WTC11 (cell line): ENCODE measurements at regions not wholly inside any gene's neighbourhood (a gene's known extent, or its start where the extent isn't known, plus 50 kb on each side); places are given as distances from the start of the nearest gene placed in this dataset.

ENCODE experiments used
- ATAC-seq: fragments of 200-7000 bp; cut with Tn5 transposase; 2 replicates; pipeline ENCODE4 v1.10.0; 2021; ENCODE audit warnings: mild to moderate bottlenecking, moderate library complexity
- CTCF ChIA-PET: fragments of 300-600 bp; sonication (Branson Sonifier 250); formaldehyde crosslinking; loops from one replicate; lab custom pipeline; 2021; ENCODE audit warnings: antibody characterized with exemption; lab: Charles Lee
- POLR2A ChIA-PET: fragments of 350-600 bp; sonication (Branson Sonifier 250); formaldehyde crosslinking; loops from one replicate; lab custom pipeline; 2021; ENCODE audit warnings: antibody characterized with exemption; lab: Charles Lee
- DNase-seq: peaks from one replicate; pipeline ENCODE4 v3.0.0; 2021; ENCODE audit warnings: low spot score
- H3K27ac Mint-ChIP-seq: 2 replicates; pipeline ENCODE4 v1.8.0; 2021; ENCODE audit warnings: mixed read lengths
- H3K27me3 Mint-ChIP-seq: 2 replicates; pipeline ENCODE4 v1.8.0; 2021; ENCODE audit warnings: low read depth, mild to moderate bottlenecking, moderate library complexity, mixed read lengths
- H3K36me3 Mint-ChIP-seq: 2 replicates; pipeline ENCODE4 v1.8.0; 2021; ENCODE audit warnings: mixed read lengths
- H3K4me1 Mint-ChIP-seq: 2 replicates; pipeline ENCODE4 v1.8.0; 2022; ENCODE audit warnings: mixed read lengths
- H3K4me3 Mint-ChIP-seq: 2 replicates; pipeline ENCODE4 v1.8.0; 2021; ENCODE audit warnings: mild to moderate bottlenecking, moderate library complexity, mixed read lengths
- H3K9me3 Mint-ChIP-seq: 2 replicates; pipeline ENCODE4 v1.8.0; 2021; ENCODE audit warnings: mixed read lengths
- ATF2 ChIP-seq: sonication (generic); formaldehyde crosslinking; IDR thresholded peaks from 2 replicates; pipeline ENCODE4 v1.8.1; 2022; ENCODE audit warnings: low read depth, missing genetic modification reagents, borderline replicate concordance
- CREB1 ChIP-seq: sonication (generic); formaldehyde crosslinking; IDR thresholded peaks from 2 replicates; pipeline ENCODE4 v1.8.0; 2023; ENCODE audit warnings: mild to moderate bottlenecking, missing genetic modification reagents
- E2F4 ChIP-seq: sonication (generic); formaldehyde crosslinking; IDR thresholded peaks from 2 replicates; pipeline ENCODE4 v1.8.1; 2022; ENCODE audit warnings: low read depth, mild to moderate bottlenecking, moderate library complexity, missing genetic modification reagents, borderline replicate concordance
- E2F5 ChIP-seq: sonication (generic); formaldehyde crosslinking; IDR thresholded peaks from 2 replicates; pipeline ENCODE4 v1.8.1; 2022; ENCODE audit warnings: mild to moderate bottlenecking, moderate library complexity, missing genetic modification reagents
- ESRRA ChIP-seq: sonication (generic); formaldehyde crosslinking; IDR thresholded peaks from 2 replicates; pipeline ENCODE4 v1.8.1; 2022; ENCODE audit warnings: mild to moderate bottlenecking, missing genetic modification reagents, borderline replicate concordance
- HMGA2 ChIP-seq: fragments of 250-450 bp; sonication (Bioruptor Pico); IDR thresholded peaks from 2 replicates; pipeline ENCODE4 v1.4.0; 2021; ENCODE audit warnings: mild to moderate bottlenecking, moderate library complexity
- HMGXB4 ChIP-seq: sonication (generic); formaldehyde crosslinking; IDR thresholded peaks from 2 replicates; pipeline ENCODE4 v1.8.1; 2023; ENCODE audit warnings: mild to moderate bottlenecking, moderate library complexity, missing genetic modification reagents
- MLX ChIP-seq: sonication (generic); formaldehyde crosslinking; IDR thresholded peaks from 2 replicates; pipeline ENCODE4 v1.8.1; 2023; ENCODE audit warnings: mild to moderate bottlenecking, missing genetic modification reagents, moderate library complexity
- OVOL2 ChIP-seq: fragments of 250-450 bp; sonication (Bioruptor Pico); IDR thresholded peaks from 2 replicates; pipeline ENCODE4 v1.9.0; 2021; ENCODE audit warnings: mild to moderate bottlenecking, borderline replicate concordance
- PRDM15 ChIP-seq: sonication (generic); formaldehyde crosslinking; IDR thresholded peaks from 2 replicates; pipeline ENCODE4 v1.8.0; 2022; ENCODE audit warnings: missing genetic modification reagents
- ZNF281 ChIP-seq: sonication (generic); formaldehyde crosslinking; IDR thresholded peaks from 2 replicates; pipeline ENCODE4 v1.8.0; 2023; ENCODE audit warnings: mild to moderate bottlenecking, missing genetic modification reagents
- ZNF396 ChIP-seq: fragments of 250-450 bp; sonication (Bioruptor Pico); IDR thresholded peaks from 2 replicates; pipeline ENCODE4 v1.8.0; 2021; ENCODE audit warnings: mild to moderate bottlenecking, moderate library complexity, borderline replicate concordance

- Mint-ChIP-seq H3K27me3 (no peaks in the 10 kb centered on the region), H3K4me1 (0 out of 2 replicates have a peak, but pooled peaks cover 4% of the 10 kb centered on the region), H3K9me3 (no peaks in the 10 kb centered on the region), H3K4me3 (no peak overlapping the region), H3K36me3 (no peaks in the 10 kb centered on the region), H3K27ac (no peak overlapping the region)
- ATAC-seq, result no peak
- POLR2A ChIA-PET, result no interaction called here
- no peak for TF ChIP-seq ESRRA (CRISPR knock-in tag)
- no peak for TF ChIP-seq OVOL2 (CRISPR knock-in tag)
- no peak for DNase-seq
- CTCF ChIA-PET, result no interaction called here
These were observed 102.2 kb upstream of the ASB18 start for GRCh38 chr2:236366397-236366796.

GRCh38 chr2:236367506-236368289, 103.5 kb upstream of the ASB18 start:
- no peaks in the 10 kb centered on the region for H3K36me3 Mint-ChIP-seq
- CTCF ChIA-PET, result no interaction called here
- H3K27me3 Mint-ChIP-seq, result no peaks in the 10 kb centered on the region
- H3K4me1 Mint-ChIP-seq, result 0 out of 2 replicates have a peak, but pooled peaks cover 4% of the 10 kb centered on the region
- no peaks in the 10 kb centered on the region for H3K9me3 Mint-ChIP-seq
- DNase-seq, result no peak
- TF ChIP-seq E2F4 (no peak), CREB1 (no peak), ZNF396 (no peak), E2F5 (CRISPR knock-in tag) (no peak), PRDM15 (no peak), ZNF281 (CRISPR knock-in tag) (no peak), MLX (CRISPR knock-in tag) (no peak)
- TF ChIP-seq, all 79 proteins: peak for 0
- Mint-ChIP-seq H3K4me3 (no peak overlapping the region), H3K27ac (no peak overlapping the region)
- POLR2A ChIA-PET, result no interaction called here
- ATAC-seq, result no peak

GRCh38 chr2:236369661-236370062, 105.5 kb upstream of the ASB18 start:
- peak; percentile 46 for ATAC-seq
- Mint-ChIP-seq H3K27me3 (no peaks in the 10 kb centered on the region; the same call in 1 of the 2 replicates), H3K9me3 (peaks cover 10% of the 10 kb centered on the region), H3K4me1 (0 out of 2 replicates have a peak, but pooled peaks cover 4% of the 10 kb centered on the region), H3K27ac (no peak overlapping the region), H3K36me3 (peaks cover 10% of the 10 kb centered on the region), H3K4me3 (no peak overlapping the region)
- POLR2A ChIA-PET, result interaction anchor here (0.5 kb wide), 1 partner anchor 84 kb away, joined by 3 read pairs; no protein-coding TSS in a partner anchor
- TF ChIP-seq HMGA2 (CRISPR knock-in tag) (no peak), HMGXB4 (CRISPR knock-in tag) (no peak), ATF2 (CRISPR knock-in tag) (no peak)
- CTCF ChIA-PET, result no interaction called here
- DNase-seq, result no peak
